ENCODE measurements at regions not wholly inside any gene's neighbourhood (a gene's known extent, or its start where the extent isn't known, plus 50 kb on each side); places are given as distances from the start of the nearest gene placed in this dataset.

- no peaks in the 10 kb centered on the region for H3K27me3 ChIP-seq (replicated peaks; ENCODE audit: insufficient read depth, low read length)
- H4K20me1 ChIP-seq (ENCODE audit: insufficient read depth, low read length) = no peaks in the 10 kb centered on the region
- no peaks in the 10 kb centered on the region for H3K79me2 ChIP-seq (ENCODE audit: low read length)
- no peaks in the 10 kb centered on the region for H3K9me2 ChIP-seq (replicated peaks; ENCODE audit: insufficient read depth, low read length)
- H3K4me2 ChIP-seq (ENCODE audit: low read depth, low read length) = no peak overlapping the region
- H3K4me1 ChIP-seq (ENCODE audit: low read length) = no peaks in the 10 kb centered on the region
- no peaks in the 10 kb centered on the region for H3K36me3 ChIP-seq (replicated peaks; ENCODE audit: insufficient read depth, low read length)
- no peak overlapping the region for H3K4me3 ChIP-seq (ENCODE audit: low read length)
- no peak for DNase-seq
- TF ChIP-seq EZH2phosphoT487 (IDR thresholded peaks at IDR 0.05; ENCODE audit: low read length) (no peak), CTCF (IDR thresholded peaks at IDR 0.05; ENCODE audit: low read length) (no peak), EZH2 (optimal IDR thresholded peaks at IDR 0.05; ENCODE audit: low read depth, low read length) (no peak)
- H2AFZ ChIP-seq (ENCODE audit: low read length) = no peak overlapping the region
- H3K27ac ChIP-seq (ENCODE audit: low read length) = no peak overlapping the region
- H3K9ac ChIP-seq (ENCODE audit: low read length) = no peak overlapping the region
- H3F3A ChIP-seq (ENCODE audit: insufficient read depth, low read length) = no peaks in the 10 kb centered on the region
- H3K9me3 ChIP-seq (replicated peaks; ENCODE audit: insufficient read depth, low read length) = no peaks in the 10 kb centered on the region
Measured at GRCh38 chr15:96160800-96161199, 169.7 kb upstream of the NR2F2 start.

GRCh38 chr15:96162322-96162721, 168.2 kb upstream of the NR2F2 start:
- no peak overlapping the region for H2AFZ ChIP-seq (ENCODE audit: low read length)
- no peak overlapping the region for H3K27ac ChIP-seq (ENCODE audit: low read length)
- H3K9me2 ChIP-seq (replicated peaks; ENCODE audit: insufficient read depth, low read length) = no peaks in the 10 kb centered on the region
- H3K9ac ChIP-seq (ENCODE audit: low read length) = no peak overlapping the region
- no peaks in the 10 kb centered on the region for H3K36me3 ChIP-seq (replicated peaks; ENCODE audit: insufficient read depth, low read length)
- H3F3A ChIP-seq (ENCODE audit: insufficient read depth, low read length) = no peaks in the 10 kb centered on the region
- no peak for TF ChIP-seq EZH2 (optimal IDR thresholded peaks at IDR 0.05; ENCODE audit: low read depth, low read length)
- TF ChIP-seq EZH2phosphoT487 (IDR thresholded peaks at IDR 0.05; ENCODE audit: low read length) = no peak
- TF ChIP-seq CTCF (IDR thresholded peaks at IDR 0.05; ENCODE audit: low read length) = no peak
- no peaks in the 10 kb centered on the region for H3K9me3 ChIP-seq (replicated peaks; ENCODE audit: insufficient read depth, low read length)
- no peaks in the 10 kb centered on the region for H4K20me1 ChIP-seq (ENCODE audit: insufficient read depth, low read length)
- H3K4me1 ChIP-seq (ENCODE audit: low read length) = no peaks in the 10 kb centered on the region
- DNase-seq = no peak
- H3K79me2 ChIP-seq (ENCODE audit: low read length) = no peaks in the 10 kb centered on the region
- no peaks in the 10 kb centered on the region for H3K27me3 ChIP-seq (replicated peaks; ENCODE audit: insufficient read depth, low read length)
- no peak overlapping the region for H3K4me3 ChIP-seq (ENCODE audit: low read length)
- no peak overlapping the region for H3K4me2 ChIP-seq (ENCODE audit: low read depth, low read length)

- Histone ChIP-seq H3K9me3 (replicated peaks; ENCODE audit: insufficient read depth, low read length) (no peaks in the 10 kb centered on the region), H3K4me3 (ENCODE audit: low read length) (no peak overlapping the region), H3K27me3 (replicated peaks; ENCODE audit: insufficient read depth, low read length) (no peaks in the 10 kb centered on the region), H3F3A (ENCODE audit: insufficient read depth, low read length) (no peaks in the 10 kb centered on the region), H3K4me2 (ENCODE audit: low read depth, low read length) (no peak overlapping the region), H3K4me1 (ENCODE audit: low read length) (no peaks in the 10 kb centered on the region), H3K9me2 (replicated peaks; ENCODE audit: insufficient read depth, low read length) (no peaks in the 10 kb centered on the region), H3K79me2 (ENCODE audit: low read length) (no peaks in the 10 kb centered on the region), H2AFZ (ENCODE audit: low read length) (no peak overlapping the region), H4K20me1 (ENCODE audit: insufficient read depth, low read length) (no peaks in the 10 kb centered on the region), H3K9ac (ENCODE audit: low read length) (no peak overlapping the region), H3K27ac (ENCODE audit: low read length) (no peak overlapping the region), H3K36me3 (replicated peaks; ENCODE audit: insufficient read depth, low read length) (no peaks in the 10 kb centered on the region)
- TF ChIP-seq CTCF (IDR thresholded peaks at IDR 0.05; ENCODE audit: low read length) (no peak), EZH2 (optimal IDR thresholded peaks at IDR 0.05; ENCODE audit: low read depth, low read length) (no peak), EZH2phosphoT487 (IDR thresholded peaks at IDR 0.05; ENCODE audit: low read length) (no peak)
- DNase-seq = no peak
Measured at GRCh38 chr15:96165081-96165480, 165.4 kb upstream of the NR2F2 start.

All from MM.1S (cell line).